Liver (tissue), 3 donors: ENCODE measurements at regions not wholly inside any gene's neighbourhood (a gene's known extent, or its start where the extent isn't known, plus 50 kb on each side); places are given as distances from the start of the nearest gene placed in this dataset.

Source experiments
- ATF3 ChIP-seq: IDR thresholded peaks from 2 replicates; pipeline ENCODE4 v1.6.1; 2016; ENCODE audit warnings: antibody characterized with exemption
- FOXA1 ChIP-seq: IDR thresholded peaks from 2 replicates; pipeline ENCODE4 v1.6.1; 2016; ENCODE audit warnings: antibody characterized with exemption
- GABPA ChIP-seq, 2 donors: IDR thresholded peaks in 1 of 2; conservative IDR thresholded peaks in 1 of 2; 2 replicates each; pipeline ENCODE4 v1.6.1; 2016; ENCODE audit warnings: antibody characterized with exemption in 2 of 2, mild to moderate bottlenecking in 1 of 2, moderate library complexity in 1 of 2
- RAD21 ChIP-seq, 2 donors: IDR thresholded peaks; 2 replicates each; pipeline ENCODE4 v1.6.1; 2016; ENCODE audit warnings: antibody characterized with exemption in 2 of 2, mild to moderate bottlenecking in 2 of 2
- YY1 ChIP-seq: IDR thresholded peaks from 2 replicates; pipeline ENCODE4 v1.6.1; 2016; ENCODE audit warnings: antibody characterized with exemption, mild to moderate bottlenecking
- TF ChIP-seq, protein P1 (sequence below): fragments of 150-350 bp; IDR thresholded peaks from 2 replicates; pipeline ENCODE4 v1.5.1; 2017; ENCODE audit warnings: improper control_type of control experiment, low read depth, low read length; ENCODE audit not compliant: missing input control
- TF ChIP-seq, protein P2 (sequence below): IDR thresholded peaks from 2 replicates; pipeline ENCODE4 v1.6.1; 2016; ENCODE audit warnings: antibody characterized with exemption
- donor health status: healthy.
- donor health status: healthy.

GRCh38 chr16:20167323-20167722 is 93.6 kb upstream of the GPR139 start:
- TF ChIP-seq, protein P1, sequence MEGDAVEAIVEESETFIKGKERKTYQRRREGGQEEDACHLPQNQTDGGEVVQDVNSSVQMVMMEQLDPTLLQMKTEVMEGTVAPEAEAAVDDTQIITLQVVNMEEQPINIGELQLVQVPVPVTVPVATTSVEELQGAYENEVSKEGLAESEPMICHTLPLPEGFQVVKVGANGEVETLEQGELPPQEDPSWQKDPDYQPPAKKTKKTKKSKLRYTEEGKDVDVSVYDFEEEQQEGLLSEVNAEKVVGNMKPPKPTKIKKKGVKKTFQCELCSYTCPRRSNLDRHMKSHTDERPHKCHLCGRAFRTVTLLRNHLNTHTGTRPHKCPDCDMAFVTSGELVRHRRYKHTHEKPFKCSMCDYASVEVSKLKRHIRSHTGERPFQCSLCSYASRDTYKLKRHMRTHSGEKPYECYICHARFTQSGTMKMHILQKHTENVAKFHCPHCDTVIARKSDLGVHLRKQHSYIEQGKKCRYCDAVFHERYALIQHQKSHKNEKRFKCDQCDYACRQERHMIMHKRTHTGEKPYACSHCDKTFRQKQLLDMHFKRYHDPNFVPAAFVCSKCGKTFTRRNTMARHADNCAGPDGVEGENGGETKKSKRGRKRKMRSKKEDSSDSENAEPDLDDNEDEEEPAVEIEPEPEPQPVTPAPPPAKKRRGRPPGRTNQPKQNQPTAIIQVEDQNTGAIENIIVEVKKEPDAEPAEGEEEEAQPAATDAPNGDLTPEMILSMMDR = no peak
- TF ChIP-seq FOXA1 (no peak), RAD21 (IDR thresholded peaks at IDR 0.05) (no peak), GABPA (IDR thresholded peaks at IDR 0.05 in 1 of 2, conservative IDR thresholded peaks at IDR 0.05 in 1 of 2) (no peak), ATF3 (no peak), YY1 (no peak)
- TF ChIP-seq, protein P2, sequence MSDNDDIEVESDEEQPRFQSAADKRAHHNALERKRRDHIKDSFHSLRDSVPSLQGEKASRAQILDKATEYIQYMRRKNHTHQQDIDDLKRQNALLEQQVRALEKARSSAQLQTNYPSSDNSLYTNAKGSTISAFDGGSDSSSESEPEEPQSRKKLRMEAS = no peak
